Erythroblast (primary cell): ENCODE measurements at regions not wholly inside any gene's neighbourhood (a gene's known extent, or its start where the extent isn't known, plus 50 kb on each side); places are given as distances from the start of the nearest gene placed in this dataset.
"Not testable (repeated sequence)": the region's sequence is repeated elsewhere in the genome, so short reads cannot be mapped to it uniquely, and the experiment has no call there.

Experiments used
- GATA1 ChIP-seq: IDR thresholded peaks from 2 replicates; pipeline ENCODE4 v1.6.1; 2011; ENCODE audit warnings: low read depth, mild to moderate bottlenecking, control low read depth, low read length, moderate library complexity
- POLR2A ChIP-seq: IDR thresholded peaks from 2 replicates; pipeline ENCODE4 v1.6.1; 2011; ENCODE audit warnings: mild to moderate bottlenecking, low read length

DNA sequence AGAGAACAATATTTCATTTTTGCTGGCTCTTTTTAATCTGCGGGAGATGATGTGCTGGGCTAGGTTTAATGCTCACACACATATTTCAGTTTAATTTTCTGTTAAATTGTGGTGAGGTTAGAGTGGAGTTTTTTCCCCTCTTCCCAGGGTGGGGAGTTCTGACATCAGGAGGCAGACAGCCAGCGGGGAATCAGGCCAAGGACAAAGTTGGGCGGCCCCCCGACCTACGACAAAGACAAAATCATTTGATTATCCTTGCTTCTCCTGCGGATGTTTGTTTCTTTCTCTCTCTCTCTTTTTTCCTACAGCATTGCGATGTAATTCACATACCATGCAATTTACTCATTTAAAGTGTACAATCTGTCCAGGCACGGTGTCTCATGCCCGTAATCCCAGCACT lies 295.9 kb downstream of the NPIPA7 start:
- not testable (repeated sequence) for TF ChIP-seq POLR2A, GATA1
